ENCODE measurements at regions not wholly inside any gene's neighbourhood (a gene's known extent, or its start where the extent isn't known, plus 50 kb on each side); places are given as distances from the start of the nearest gene placed in this dataset.
A peak's percentile ranks its signal among the peaks of the same experiment; 100 is the strongest.
"Not testable (repeated sequence)": the region's sequence is repeated elsewhere in the genome, so short reads cannot be mapped to it uniquely, and the experiment has no call there.

DNA sequence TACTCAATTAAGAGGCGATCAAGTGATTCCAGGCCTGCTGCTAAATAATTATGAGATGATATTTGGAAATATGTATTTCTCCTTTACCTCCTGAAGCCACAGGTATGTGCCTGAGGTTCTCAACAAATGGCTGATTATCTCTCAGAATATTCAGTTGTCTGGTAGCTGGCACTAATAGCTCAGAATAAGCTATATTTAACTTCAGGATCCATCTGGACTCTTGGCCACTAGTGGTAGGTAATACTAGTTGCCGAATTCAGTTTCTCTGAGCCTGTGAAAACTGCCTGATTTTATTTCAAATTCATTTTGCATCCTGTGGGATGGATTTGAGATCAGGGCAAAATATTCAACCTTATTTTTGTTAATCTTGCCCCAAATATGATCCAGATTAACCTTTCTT, 499.0 kb downstream of the DIPK2A start:
- DNase-seq = no peak

- DNase-seq = no peak
Observed at GRCh38 chr3:144477593-144477992, 506.0 kb downstream of the DIPK2A start.

- no peak for DNase-seq
Observed at GRCh38 chr3:144480416-144480919, 508.8 kb downstream of the DIPK2A start.

GRCh38 chr3:144482876-144483275, 511.3 kb downstream of the DIPK2A start:
- DNase-seq = no peak

- DNase-seq = peak; percentile 4 to 76
Observed at GRCh38 chr3:144487011-144487410, 515.4 kb downstream of the DIPK2A start.

- no peak for DNase-seq
Observed at GRCh38 chr3:144488927-144489326, 517.3 kb downstream of the DIPK2A start.

GRCh38 chr3:144491333-144491732, 519.7 kb downstream of the DIPK2A start:
- peak in 1 of 2 experiments; percentile 12 for DNase-seq

DNA sequence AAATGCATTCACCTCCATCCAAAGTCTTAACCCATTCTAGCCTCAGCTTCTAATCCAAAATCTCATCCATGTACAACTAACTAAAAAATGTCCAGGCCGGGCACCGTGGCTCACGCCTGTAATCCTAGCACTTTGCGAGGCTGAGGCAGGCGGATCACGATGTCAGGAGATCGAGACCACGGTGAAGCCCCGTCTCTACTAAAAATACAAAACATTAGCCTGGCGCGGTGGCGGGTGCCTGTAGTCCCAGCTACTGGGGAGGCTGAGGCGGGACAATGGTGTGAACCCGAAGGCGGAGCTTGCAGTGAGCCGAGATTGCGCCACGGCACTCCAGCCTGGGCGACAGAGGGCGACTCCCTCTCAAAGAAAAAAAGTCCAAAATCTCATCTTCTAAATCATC, 523.0 kb downstream of the DIPK2A start:
- DNase-seq = not testable (repeated sequence)

DNA sequence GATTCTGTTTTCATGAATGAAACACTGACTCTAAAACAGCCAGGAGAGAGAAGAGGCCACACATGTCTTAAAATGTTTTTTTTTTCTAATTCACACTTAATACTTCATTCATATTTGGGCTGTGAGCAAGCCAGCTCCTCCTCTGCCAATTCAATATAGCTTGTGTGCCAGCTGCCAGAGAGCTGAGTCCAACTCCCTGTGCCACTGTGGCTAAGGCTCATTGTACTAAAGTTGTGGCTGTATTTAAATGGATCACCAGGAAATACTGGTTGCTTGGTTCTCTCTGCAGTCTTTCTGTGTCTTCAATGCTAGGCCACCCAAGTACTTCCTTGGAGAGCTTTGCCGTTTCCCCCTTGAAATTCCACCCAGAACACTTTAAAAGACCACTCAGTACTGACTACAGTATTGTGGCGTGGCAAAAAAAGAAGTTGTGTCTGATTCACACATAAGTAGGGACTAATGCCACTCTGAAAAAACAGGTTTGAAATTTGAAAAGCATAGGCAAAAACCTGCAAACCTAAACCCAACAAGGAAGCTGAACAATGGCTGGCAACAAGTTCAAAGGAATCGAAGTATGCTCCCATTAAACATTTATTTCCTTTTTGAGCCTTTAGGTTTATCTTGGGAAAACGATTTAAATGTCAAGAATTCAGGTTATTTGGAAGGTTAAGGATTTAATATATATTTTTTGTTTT, 524.7 kb downstream of the DIPK2A start:
- DNase-seq = no peak

DNA sequence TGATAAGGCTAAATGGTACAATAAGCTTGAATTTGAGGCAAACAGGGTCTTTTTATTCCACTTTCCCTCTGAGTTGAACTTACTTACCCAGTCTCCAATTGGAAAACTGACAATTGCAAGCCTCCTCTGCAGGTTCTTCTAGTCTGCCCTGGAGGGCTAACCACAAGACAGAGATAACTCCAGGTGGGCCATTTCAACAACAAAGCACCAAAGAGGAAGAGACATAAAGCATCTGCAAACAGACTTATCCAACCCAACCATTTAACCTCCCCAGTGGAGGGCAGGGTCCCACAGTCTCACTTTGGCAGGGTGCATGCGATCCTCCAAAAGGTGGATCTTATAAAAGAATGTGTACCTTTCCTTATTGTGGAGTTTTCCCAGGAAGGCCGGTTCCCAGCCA, 525.8 kb downstream of the DIPK2A start:
- DNase-seq = no peak

DNA sequence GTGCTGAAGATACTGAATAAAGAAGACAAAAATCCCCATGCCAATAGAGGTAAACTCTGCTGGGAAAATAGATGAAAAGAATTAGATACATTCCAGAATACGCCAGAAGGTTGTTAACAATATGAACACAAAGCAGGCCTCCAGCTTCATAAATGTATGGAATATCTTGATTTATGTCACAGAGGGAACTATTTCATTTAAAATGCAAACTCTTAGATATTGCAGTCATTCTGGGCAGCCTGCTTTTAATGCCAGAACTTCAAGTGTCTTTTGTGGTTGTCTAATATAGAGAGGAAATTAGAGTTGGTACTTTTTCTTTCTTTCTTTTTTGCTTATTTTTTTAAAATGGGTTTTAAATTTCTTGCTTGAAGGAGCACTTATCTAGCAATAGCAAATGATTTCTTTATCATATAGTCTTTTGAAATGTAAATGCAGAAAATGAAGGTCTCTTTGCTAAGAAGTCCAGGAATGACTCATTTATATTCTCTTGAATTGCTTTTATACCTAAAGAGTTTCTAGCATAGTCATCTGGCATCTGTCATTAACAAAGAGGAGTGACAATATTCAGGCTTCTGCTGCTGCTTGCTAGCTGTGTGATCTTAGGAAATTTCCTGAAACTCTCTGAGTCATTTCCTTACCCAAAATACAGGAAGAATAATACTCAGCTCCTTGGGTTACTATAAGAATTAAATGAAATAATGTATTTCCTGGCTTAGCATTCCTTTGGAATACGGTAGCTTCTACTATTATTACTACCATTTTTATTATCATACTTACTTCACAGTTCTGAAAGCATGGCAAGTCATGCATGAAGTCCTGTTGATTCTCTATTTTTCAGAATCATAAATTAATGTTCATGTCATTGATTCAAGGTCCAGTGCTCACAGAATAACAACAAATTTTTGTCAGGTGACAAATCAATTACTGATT, 527.6 kb downstream of the DIPK2A start:
- DNase-seq = no peak

DNA sequence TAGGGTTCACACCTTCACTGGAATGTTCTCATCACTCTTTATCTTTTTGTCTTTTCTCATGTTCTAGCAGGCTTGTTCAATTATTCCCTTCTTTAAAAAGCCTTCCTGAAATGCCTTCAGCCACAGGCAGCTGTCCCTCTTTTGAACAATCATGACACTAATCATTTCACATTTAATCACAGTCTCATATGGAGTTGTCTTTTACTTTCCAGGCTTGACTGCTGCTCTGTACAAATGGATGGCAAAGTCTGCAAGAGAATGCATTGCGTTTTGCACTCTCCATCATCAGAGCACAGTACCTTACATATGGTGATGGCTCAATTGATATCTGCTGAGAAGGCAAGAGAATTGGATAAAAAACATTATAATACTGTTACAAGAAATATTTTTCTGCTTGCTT, 529.8 kb downstream of the DIPK2A start:
- DNase-seq = no peak

DNA sequence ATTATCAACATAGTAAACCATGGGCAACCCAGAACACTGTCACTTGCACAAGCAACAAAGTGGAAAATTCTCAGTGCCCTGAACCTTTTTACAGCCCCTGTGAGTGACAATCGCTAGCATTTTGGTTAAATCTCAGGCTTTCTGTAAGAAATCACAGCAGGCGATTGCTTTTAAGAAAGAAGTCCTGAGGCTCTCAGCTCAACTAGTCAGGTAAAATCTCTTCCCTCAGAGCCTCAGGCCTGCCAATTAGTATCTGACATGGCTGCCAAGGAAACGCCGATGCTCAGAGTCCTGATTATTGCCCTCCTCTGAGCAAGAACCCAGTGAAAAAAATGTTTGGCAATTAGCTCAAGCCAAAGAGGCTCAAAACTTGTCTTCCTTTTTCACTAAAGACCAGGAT, 530.8 kb downstream of the DIPK2A start:
- no peak for DNase-seq

DNA sequence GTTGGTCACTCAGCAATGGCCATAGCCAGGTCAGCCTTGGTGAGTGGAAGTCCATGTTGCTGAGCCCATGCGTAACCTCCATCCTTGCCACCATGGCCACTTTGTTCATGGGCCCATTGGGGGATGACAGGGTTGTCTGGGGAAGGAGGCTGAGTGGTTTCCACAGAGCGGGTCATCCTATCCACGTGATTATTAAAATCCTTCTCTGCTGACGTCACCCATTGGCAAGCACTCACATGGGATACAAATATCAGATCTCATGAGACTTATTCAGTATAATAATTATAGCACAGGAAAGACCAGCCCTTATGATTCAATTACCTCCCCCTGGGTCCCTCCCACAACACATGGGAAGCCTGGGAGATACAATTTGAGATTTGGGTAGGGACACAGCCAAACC, 534.8 kb downstream of the DIPK2A start:
- DNase-seq = not testable (repeated sequence)

- DNase-seq = no peak
Observed at GRCh38 chr3:144511346-144511745, 539.7 kb downstream of the DIPK2A start.

GRCh38 chr3:144516026-144516425, 544.4 kb downstream of the DIPK2A start:
- DNase-seq = no peak

DNA sequence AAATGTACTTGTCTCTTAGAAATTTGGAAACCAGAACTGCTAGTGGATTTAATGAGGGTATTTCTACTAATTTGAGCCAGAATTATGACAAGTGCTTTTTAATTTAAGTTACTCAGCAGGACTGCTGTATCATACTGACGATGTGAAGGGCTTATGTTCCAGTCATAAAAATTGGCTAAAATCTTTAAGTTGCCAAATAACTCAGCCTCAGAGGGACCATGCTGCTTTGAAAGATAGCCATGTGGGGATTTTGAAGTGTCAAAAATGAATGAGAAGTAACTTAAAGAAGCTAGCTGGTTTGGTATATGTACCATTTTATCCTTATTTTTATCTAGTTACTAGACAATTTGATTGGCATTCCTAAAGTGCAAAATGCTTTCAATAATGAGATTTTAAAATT, 545.0 kb downstream of the DIPK2A start:
- DNase-seq = no peak

DNA sequence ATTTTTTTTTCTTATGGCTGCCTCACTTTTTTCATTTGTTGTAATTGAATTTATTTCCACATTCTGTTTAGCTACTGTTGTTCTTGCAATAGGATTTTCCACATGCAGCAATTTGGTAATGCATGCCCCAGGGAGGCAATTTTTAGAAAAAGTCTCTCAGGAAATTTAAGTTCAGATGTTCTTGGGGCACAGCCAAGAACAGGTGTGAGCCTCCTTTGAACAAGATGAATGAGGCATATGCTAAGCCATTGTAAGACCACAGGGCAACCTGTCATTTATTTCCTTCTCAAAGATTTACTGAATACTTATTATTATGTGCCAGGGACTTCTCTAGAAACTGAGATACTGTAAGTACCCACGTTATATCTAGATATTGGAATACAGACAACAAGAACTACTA, 549.5 kb downstream of the DIPK2A start:
- peak; percentile 40 to 81 for DNase-seq

DNA sequence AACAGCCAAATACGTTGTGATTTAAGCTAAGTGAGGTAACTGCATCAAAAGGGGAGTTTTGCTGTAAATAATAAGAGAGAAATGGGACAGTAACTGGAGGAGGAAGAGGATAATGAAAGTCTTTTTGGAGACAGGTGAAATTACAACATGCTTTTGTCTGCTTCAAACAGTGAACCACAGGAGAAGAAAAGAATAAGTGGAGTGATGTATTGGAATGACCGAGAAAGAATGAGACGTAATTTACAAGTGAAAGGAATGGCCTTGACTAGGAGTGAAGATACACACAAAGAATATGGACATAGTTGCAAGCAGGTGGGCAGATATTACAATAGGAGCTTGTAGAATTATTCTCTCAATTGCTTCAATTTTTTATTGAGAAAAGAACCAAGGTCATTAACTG, 550.8 kb downstream of the DIPK2A start:
- no peak for DNase-seq

DNA sequence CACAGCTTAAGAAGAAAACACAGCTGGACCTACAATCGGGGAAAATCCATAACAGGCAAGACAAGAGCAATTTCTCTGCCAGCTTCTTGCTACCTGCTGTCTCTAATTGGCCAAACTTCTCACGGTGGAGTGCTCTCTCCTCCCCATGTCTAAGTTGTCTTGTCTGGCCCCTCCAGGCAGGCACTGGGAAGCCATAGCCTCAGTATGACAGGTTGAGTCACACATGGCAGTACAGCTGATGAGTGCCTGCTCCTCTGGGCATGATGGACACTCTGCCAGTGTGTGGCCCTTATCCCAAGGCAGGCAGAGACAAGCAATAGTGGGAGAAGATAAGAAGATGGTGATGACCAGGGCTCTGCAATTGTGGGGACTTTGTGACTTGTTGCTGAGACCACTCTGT, 551.8 kb downstream of the DIPK2A start:
- no peak for DNase-seq

DNA sequence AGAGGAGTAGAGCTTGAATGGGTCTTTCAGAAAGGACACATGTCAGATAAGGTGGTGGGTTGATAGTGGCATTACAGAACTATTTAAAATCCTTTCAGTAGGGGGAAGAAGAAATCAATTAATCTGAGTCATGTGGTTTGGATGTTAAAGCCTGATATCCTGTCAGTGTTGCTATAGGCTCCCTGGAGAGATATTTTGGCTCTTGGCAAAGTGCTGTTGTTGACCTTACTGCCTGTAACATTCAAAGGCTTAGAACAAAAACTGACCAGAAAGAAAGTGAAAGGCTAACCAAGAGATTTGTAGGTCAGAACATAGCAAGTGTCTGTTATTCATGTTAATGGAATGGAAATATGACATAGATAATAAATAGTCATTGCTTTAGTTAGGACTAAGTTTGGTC, 552.9 kb downstream of the DIPK2A start:
- no peak for DNase-seq

GRCh38 chr3:144529566-144529965, 557.9 kb downstream of the DIPK2A start:
- no peak for DNase-seq

- DNase-seq = no peak
Observed at GRCh38 chr3:144544871-144545270, 573.2 kb downstream of the DIPK2A start.

- DNase-seq = no peak
Observed at GRCh38 chr3:144546539-144546938, 574.9 kb downstream of the DIPK2A start.
